MCF 10A (cell line): ENCODE measurements at regions not wholly inside any gene's neighbourhood (a gene's known extent, or its start where the extent isn't known, plus 50 kb on each side); places are given as distances from the start of the nearest gene placed in this dataset.
"Not testable (repeated sequence)": the region's sequence is repeated elsewhere in the genome, so short reads cannot be mapped to it uniquely, and the experiment has no call there.

Experiments used
- BruUV-seq: library from RNA; stranded (reverse); fragments of 400-500 nt; replicated peaks from 2 replicates; lab custom pipeline; 2021; lab: Mats Ljungman, UMichigan
- CTCF ChIA-PET: fragments of 300-600 bp; sonication (Branson Sonifier 250); formaldehyde crosslinking; extraction: SDS; loops from one replicate; lab custom pipeline; 2021; ENCODE audit warnings: antibody characterized with exemption, inconsistent platforms; lab: Yijun Ruan, JAX
- POLR2A ChIA-PET: fragments of 300-600, 350-650 bp; sonication (Branson Sonifier 250); formaldehyde crosslinking; extraction: SDS; loops from one replicate; lab custom pipeline; 2020; ENCODE audit warnings: antibody characterized with exemption, inconsistent platforms; lab: Yijun Ruan, JAX
- DNase-seq: peaks from one replicate; pipeline ENCODE4 v3.0.0-alpha.2; 2018; ENCODE audit not compliant: unreplicated experiment
- H3K27ac Mint-ChIP-seq: one replicate; pipeline ENCODE4 v1.8.0; 2022; ENCODE audit warnings: mild to moderate bottlenecking, low read depth, mixed read lengths; ENCODE audit not compliant: unreplicated experiment
- H3K27me3 Mint-ChIP-seq: one replicate; pipeline ENCODE4 v1.8.0; 2022; ENCODE audit warnings: mixed read lengths; ENCODE audit not compliant: insufficient read depth, unreplicated experiment
- H3K36me3 Mint-ChIP-seq: one replicate; pipeline ENCODE4 v1.8.0; 2022; ENCODE audit warnings: mild to moderate bottlenecking, moderate library complexity, mixed read lengths; ENCODE audit not compliant: insufficient read depth, unreplicated experiment
- H3K4me1 Mint-ChIP-seq: one replicate; pipeline ENCODE4 v1.8.0; 2022; ENCODE audit warnings: mixed read lengths; ENCODE audit not compliant: insufficient read depth, unreplicated experiment
- H3K4me3 Mint-ChIP-seq: one replicate; pipeline ENCODE4 v1.8.0; 2022; ENCODE audit warnings: mild to moderate bottlenecking, moderate library complexity, mixed read lengths; ENCODE audit not compliant: unreplicated experiment
- H3K9me3 Mint-ChIP-seq: one replicate; pipeline ENCODE4 v1.8.0; 2022; ENCODE audit warnings: mixed read lengths; ENCODE audit not compliant: unreplicated experiment
- intact Hi-C: fragments of 100-400 bp; cut with micrococcal nuclease; formaldehyde crosslinking; loops from 2 replicates; pipeline ENCODE4 v1.14.1; 2022
- TF ChIP-seq, protein P1 (sequence below): fragments of 200-600 bp; IDR thresholded peaks from one replicate; pipeline ENCODE4 v1.8.0; 2022; ENCODE audit warnings: antibody characterized with exemption, mild to moderate bottlenecking; ENCODE audit not compliant: unreplicated experiment

DNA sequence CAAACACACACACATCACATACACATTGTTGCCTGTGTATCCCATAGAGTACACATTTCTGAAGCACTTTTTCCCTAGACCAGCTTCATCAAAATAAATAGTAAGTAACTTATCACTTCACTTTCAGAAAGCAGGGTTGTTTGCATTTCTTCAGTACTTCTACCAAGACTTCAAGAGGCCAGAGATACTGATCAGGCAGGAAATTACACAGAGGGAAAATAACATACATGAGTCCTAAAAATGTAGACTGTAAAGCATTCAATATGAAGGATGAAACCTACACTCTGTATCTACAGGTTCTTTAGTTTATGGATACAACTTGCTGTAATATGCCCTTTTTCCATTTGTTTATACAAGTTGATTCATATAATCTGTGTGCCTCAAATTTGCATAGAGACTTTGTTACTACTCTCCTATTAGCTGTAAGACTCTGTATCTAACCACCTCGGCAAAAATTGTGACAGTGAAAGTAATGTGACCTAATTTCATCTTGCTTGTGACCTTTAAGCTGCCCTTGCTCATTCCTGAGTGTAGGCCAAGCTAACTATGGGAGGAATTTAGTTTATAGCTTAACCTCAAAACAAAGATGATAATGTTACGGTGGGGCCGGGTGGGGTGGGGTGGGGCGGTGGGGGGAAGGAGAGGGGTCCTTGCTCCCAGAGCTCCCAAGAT is 228.9 kb upstream of the SPOPL start:
- TF ChIP-seq, protein P1, sequence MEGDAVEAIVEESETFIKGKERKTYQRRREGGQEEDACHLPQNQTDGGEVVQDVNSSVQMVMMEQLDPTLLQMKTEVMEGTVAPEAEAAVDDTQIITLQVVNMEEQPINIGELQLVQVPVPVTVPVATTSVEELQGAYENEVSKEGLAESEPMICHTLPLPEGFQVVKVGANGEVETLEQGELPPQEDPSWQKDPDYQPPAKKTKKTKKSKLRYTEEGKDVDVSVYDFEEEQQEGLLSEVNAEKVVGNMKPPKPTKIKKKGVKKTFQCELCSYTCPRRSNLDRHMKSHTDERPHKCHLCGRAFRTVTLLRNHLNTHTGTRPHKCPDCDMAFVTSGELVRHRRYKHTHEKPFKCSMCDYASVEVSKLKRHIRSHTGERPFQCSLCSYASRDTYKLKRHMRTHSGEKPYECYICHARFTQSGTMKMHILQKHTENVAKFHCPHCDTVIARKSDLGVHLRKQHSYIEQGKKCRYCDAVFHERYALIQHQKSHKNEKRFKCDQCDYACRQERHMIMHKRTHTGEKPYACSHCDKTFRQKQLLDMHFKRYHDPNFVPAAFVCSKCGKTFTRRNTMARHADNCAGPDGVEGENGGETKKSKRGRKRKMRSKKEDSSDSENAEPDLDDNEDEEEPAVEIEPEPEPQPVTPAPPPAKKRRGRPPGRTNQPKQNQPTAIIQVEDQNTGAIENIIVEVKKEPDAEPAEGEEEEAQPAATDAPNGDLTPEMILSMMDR, result no peak
- CTCF ChIA-PET, result interaction anchor here (0.7 kb wide), 1 partner anchor 388 kb away, joined by 3 read pairs; no protein-coding TSS in a partner anchor
- POLR2A ChIA-PET, result interaction anchor here (0.9 kb wide), 1 partner anchor 9 kb away, joined by 3 read pairs; no protein-coding TSS in a partner anchor
- DNase-seq, result no peak
- H3K4me1 Mint-ChIP-seq, result peaks cover 32% of the 10 kb centered on the region
- no peak overlapping the region for H3K27ac Mint-ChIP-seq
- H3K9me3 Mint-ChIP-seq, result peaks cover 10% of the 10 kb centered on the region
- BruUV-seq, result no TSS peak
- H3K4me3 Mint-ChIP-seq, result no peak overlapping the region
- no peaks in the 10 kb centered on the region for H3K27me3 Mint-ChIP-seq
- intact Hi-C loops, result no loop called here
- H3K36me3 Mint-ChIP-seq, result peaks cover 6% of the 10 kb centered on the region

DNA sequence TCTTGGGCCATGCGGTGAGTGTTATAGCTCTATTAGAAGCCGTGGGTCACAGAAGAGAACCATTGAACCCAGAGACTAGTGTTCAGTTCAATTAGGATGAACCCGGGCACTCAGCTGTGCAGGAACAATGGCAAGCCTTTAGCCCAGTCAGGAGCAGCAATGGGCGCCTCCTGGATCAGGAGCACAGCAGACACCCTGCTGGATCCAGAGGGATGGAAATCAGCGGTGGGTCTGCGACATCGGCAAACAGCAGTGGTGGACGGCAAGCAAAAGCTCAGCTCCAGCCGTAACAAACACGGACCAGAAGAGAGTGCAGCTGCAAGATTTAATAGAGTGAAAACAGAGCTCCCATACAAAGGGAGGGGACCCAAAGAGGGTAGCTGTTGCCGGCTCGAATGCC is 228.3 kb upstream of the SPOPL start:
- H3K27ac Mint-ChIP-seq, DNase-seq, H3K9me3 Mint-ChIP-seq, intact Hi-C loops, H3K27me3 Mint-ChIP-seq, H3K4me3 Mint-ChIP-seq, H3K36me3 Mint-ChIP-seq, BruUV-seq: not testable (repeated sequence)
- H3K4me1 Mint-ChIP-seq, result peaks cover 26% of the 10 kb centered on the region
- ChIA-PET CTCF (interaction anchor here (1.0 to 1.6 kb wide), 2 partner anchors 102 to 384 kb away, joined by 4 to 6 read pairs; no protein-coding TSS in a partner anchor), POLR2A (interaction anchor here (0.9 to 1.3 kb wide), 2 partner anchors 10 to 32 kb away, joined by 3 read pairs; no protein-coding TSS in a partner anchor)

DNA sequence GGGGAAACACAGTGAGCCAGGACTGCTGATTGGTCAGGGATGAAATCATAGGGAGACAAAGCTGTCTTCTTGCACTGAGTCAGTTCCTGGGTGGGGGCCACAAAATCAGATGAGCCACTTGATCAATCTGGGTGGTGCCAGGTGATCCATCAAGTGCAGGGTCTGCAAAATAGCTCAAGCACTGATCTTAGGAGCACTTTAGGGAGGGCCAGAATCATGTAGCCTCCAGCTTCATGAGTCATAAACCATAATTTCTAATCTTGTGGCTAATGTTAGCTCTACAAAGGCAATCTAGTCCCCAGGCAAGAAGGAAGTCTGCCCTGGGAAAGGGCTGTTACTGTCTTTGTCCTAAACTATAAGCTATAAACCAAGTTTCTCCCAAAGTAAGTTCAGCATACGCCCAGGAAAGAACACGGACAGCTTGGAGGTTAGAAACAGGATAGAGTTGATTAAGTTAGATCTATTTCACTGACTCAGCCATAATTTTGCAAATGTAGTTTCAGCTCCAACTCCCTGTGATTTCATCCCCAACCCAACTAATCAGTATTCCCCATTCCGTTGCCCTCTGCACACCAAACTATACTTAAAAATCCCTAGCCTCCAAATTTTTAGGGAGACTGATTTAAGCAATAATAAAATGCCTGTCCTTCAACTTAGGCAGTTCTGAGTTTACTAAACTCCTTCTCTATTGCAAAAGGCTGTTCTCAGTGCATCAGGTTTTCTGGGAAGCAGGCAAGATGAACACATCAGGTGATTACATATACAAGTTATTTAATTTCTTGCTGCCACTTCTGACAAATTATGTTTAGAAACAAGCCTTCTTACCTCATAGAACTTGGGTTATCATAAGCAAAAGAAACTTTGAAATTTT is 226.9 kb upstream of the SPOPL start:
- peak; percentile 64 for DNase-seq
- Mint-ChIP-seq H3K9me3 (peaks cover 10% of the 10 kb centered on the region), H3K36me3 (peaks cover 6% of the 10 kb centered on the region), H3K27me3 (no peaks in the 10 kb centered on the region), H3K4me3 (no peak overlapping the region), H3K27ac (peak overlapping the region; percentile 75), H3K4me1 (peaks cover 26% of the 10 kb centered on the region)
- intact Hi-C loops, result no loop called here
- CTCF ChIA-PET, result interaction anchor here (0.6 to 1.6 kb wide), 6 partner anchors 11 to 386 kb away, joined by 3 to 6 read pairs (median 3); no protein-coding TSS in a partner anchor
- BruUV-seq, result no TSS peak
- TF ChIP-seq, protein P1, result no peak
- POLR2A ChIA-PET, result interaction anchor here (0.6 to 1.3 kb wide), 3 partner anchors 10 to 1160 kb away, joined by 3 to 6 read pairs (median 3); no protein-coding TSS in a partner anchor

DNA sequence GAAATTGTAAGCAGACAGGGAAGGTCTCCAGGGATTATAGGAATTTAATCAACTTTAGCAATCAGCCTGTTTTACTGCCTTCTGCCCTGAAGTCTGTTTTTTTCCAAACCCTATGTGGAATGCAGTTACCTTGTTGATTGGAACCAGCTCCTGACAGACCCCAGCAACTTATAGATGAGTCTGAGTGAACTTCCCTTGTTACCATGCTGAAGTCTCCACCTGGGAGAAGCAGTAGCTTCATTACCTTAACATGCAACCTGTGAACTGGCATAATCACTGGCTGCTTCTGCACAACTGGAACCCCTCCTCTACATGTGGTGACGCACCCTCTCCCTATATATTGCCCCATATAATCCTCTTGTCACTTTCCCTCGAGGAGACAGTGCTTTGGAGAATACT is 226.3 kb upstream of the SPOPL start:
- H3K36me3 Mint-ChIP-seq, result peaks cover 6% of the 10 kb centered on the region
- POLR2A ChIA-PET, result interaction anchor here (1.0 to 1.3 kb wide), 2 partner anchors 11 to 13 kb away, joined by 4 to 6 read pairs; no protein-coding TSS in a partner anchor
- H3K27me3 Mint-ChIP-seq, result no peaks in the 10 kb centered on the region
- TF ChIP-seq, protein P1, result no peak
- H3K9me3 Mint-ChIP-seq, result peaks cover 10% of the 10 kb centered on the region
- H3K4me3 Mint-ChIP-seq, result no peak overlapping the region
- peak overlapping the region; percentile 75 for H3K27ac Mint-ChIP-seq
- CTCF ChIA-PET, result interaction anchor here (0.6 to 1.2 kb wide), 4 partner anchors 10 to 362 kb away, joined by 3 to 5 read pairs (median 3); no protein-coding TSS in a partner anchor
- intact Hi-C loops, result no loop called here
- no TSS peak for BruUV-seq
- no peak for DNase-seq
- peaks cover 26% of the 10 kb centered on the region for H3K4me1 Mint-ChIP-seq
